Panc1 (cell line): ENCODE measurements at regions not wholly inside any gene's neighbourhood (a gene's known extent, or its start where the extent isn't known, plus 50 kb on each side); places are given as distances from the start of the nearest gene placed in this dataset.

ENCODE experiments used
- CTCF ChIP-seq: fragments of 450-650 bp; IDR thresholded peaks from 2 replicates; pipeline ENCODE4 v1.5.1; 2017; ENCODE audit warnings: mild to moderate bottlenecking
- POLR2AphosphoS5 ChIP-seq: IDR thresholded peaks from 2 replicates; pipeline ENCODE4 v1.6.1; 2012; ENCODE audit warnings: mild to moderate bottlenecking, low read depth, low read length, moderate library complexity

GRCh38 chr7:106813705-106814305 lies 51.3 kb upstream of the PIK3CG start:
- TF ChIP-seq CTCF (no peak), POLR2AphosphoS5 (no peak)
